GM12874 (cell line): ENCODE measurements at regions not wholly inside any gene's neighbourhood (a gene's known extent, or its start where the extent isn't known, plus 50 kb on each side); places are given as distances from the start of the nearest gene placed in this dataset.

Experiments
- TF ChIP-seq, protein P1 (sequence below): IDR thresholded peaks from 2 replicates; pipeline ENCODE4 v1.5.1; 2011; ENCODE audit warnings: low read depth, mild to moderate bottlenecking, control low read depth, low read length, moderate library complexity; ENCODE audit not compliant: insufficient read depth

DNA sequence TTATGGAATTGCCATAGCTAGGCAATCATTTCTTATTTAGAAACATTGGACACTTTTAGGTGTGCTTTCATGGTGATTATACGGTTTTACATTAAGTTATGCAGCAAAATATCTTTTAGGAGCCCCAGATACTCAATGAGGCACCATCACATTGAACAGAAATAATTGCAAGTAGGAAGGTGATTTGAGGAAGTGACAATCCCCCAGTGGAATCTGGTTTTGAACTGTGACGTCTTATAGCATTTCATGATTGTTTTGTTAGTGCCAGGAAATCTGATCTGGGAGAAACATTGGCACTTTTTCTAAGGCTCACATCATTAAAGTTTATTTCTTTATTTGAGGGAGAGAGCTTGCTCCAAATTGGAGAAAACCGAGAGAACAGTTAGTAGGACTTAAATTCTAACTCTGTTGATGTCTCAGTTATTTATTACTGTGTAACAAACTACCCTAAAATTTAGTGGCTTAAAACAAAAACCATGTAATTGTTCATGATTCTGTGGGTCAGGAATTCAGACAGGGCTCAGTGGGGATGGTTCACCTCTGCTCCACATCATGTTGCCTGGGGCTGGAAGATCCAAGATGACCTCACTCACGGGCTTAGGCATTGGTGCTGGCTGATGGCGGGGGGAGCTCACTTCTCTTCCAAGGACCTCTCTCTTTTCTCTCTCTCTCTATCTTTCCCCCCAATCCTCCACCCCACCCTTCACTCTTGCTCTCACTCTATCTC is 78.2 kb upstream of the STEAP1B start:
- TF ChIP-seq, protein P1, sequence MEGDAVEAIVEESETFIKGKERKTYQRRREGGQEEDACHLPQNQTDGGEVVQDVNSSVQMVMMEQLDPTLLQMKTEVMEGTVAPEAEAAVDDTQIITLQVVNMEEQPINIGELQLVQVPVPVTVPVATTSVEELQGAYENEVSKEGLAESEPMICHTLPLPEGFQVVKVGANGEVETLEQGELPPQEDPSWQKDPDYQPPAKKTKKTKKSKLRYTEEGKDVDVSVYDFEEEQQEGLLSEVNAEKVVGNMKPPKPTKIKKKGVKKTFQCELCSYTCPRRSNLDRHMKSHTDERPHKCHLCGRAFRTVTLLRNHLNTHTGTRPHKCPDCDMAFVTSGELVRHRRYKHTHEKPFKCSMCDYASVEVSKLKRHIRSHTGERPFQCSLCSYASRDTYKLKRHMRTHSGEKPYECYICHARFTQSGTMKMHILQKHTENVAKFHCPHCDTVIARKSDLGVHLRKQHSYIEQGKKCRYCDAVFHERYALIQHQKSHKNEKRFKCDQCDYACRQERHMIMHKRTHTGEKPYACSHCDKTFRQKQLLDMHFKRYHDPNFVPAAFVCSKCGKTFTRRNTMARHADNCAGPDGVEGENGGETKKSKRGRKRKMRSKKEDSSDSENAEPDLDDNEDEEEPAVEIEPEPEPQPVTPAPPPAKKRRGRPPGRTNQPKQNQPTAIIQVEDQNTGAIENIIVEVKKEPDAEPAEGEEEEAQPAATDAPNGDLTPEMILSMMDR = no peak

DNA sequence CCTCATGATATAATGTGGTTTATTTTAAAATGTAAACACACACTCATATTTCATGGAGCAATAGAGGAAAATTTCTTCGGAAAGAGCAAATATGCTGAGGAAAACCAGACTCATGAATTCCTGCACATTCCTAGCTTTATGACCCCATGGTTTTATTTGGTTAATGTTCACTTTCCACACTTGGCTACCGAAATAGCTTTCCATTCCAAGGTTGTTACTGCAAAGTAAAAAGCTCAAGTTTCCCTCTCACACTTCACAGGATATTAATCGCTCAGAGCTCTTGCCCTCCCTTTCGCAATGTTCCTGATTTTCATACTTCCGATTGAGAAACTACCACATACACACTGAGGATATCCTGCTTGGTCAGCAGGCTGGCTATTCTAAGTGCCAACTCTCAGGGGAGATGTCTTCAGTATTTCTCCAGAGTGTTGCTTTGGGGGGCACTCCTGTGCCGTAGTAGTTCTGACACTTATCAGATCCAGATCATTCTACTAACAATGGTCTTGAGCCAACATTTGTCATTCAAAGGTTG is 77.5 kb upstream of the STEAP1B start:
- TF ChIP-seq, protein P1 = no peak

DNA sequence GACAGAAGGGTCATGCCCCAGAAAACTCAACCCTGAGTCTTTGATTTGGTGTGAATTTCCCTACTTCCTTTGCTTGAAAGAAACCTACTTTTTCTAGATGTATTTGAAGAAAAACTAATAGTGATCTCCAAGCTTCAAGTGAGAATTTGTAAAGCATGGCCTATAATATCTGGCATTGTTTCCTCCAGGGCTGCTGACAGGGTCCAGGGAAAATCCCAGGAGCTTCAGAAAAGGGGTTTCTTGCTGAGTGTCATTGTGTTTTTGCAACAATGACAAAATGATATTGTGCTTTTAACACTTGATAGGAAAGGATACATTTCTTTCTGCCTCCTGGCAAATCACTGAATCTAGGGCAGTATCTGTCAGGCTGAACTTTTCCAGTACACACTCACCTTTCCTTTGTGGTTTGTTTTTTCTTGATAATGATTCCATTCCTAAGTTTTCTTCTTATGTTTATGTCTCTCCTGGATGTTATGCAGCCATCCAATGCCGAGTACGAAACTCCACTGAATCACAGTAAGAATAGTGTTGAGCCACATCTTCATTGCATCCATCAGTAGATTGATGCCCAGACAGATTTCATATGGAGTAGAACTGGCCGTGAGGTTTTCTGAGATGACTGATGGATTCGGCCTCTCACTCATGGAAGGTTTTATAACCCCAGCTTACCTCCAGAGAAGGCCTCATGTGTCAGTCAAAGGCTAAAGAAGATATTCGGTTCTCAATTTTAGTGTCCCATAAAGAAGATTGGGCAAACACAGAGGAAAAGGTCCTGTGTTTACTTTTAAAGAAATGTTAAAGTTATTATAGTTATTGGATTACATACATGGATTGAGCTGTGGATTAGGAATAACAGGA is 76.9 kb upstream of the STEAP1B start:
- TF ChIP-seq, protein P1 = no peak

DNA sequence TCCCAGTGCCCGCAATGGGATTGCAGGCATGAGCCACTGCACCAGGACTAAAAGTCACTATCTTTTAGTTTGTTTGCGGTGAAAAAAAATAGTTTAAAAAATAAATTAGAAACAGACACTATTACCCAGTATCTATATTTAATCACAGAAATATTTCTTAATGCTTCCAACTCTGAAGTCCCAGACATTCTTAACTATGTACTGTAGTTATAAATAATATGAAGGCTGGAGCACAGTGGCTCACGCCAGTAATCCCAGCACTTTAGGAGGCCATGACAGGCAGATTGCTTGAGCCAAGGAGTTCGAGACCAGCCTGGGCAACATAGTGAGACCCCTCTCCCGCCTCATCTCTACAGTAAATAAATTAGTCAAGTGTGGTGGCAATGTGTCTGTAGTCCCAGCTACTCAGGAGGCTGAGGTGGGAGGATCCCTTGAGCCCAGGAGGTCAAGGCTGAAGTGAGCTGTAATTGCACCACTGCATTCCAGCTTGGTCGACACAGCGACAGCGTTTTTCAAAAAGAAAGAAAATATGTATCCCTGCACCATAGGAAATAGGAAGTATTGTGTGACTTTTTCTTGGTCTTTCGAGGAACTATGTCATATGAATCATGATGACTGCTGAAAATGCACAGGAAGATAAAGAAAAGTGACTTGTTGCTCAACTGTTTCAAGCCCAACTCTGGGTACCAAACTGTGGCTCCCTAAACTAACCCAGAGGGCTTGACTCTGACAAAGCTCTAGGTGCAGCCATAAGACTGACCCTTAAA is 74.9 kb upstream of the STEAP1B start:
- TF ChIP-seq, protein P1 = no peak

DNA sequence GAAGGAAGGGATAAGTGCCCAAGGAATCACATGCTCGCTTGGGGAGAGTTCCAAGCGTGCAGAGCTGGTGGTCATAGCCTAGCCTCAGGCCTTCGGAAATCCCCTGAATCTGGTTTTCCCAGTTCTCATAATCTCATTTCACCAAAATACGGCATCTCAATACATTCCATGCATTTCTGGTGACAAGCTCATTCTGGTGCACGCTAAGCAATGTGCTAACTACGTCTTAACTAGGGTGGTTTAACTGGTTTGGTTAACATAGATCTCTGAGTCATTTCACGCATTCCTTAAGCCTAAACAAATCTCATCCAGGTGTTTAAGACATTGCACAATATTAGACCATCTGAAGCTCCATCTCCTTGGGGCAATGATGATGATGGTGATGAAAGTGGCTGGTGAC is 72.9 kb upstream of the STEAP1B start:
- TF ChIP-seq, protein P1 = no peak

DNA sequence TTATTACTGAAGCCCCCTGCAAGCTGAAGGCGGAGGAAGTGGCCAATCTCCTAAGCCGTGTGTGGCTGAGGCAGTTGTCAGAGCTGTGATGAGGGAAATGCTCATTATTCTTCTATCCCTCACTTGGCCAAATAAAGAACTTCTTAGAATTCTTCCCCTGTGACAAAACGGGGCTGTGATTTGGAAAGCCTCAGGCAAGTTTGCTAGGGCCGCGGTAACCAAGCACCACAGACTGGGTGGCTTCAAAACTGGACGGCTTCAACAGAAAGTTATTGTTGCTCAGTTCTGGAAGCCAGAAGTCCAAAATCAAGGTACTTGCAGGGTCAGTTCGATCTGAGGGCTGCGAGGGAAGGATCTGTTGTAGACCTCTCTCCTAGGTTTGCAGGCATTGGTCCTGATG is 72.3 kb upstream of the STEAP1B start:
- TF ChIP-seq, protein P1 = no peak

DNA sequence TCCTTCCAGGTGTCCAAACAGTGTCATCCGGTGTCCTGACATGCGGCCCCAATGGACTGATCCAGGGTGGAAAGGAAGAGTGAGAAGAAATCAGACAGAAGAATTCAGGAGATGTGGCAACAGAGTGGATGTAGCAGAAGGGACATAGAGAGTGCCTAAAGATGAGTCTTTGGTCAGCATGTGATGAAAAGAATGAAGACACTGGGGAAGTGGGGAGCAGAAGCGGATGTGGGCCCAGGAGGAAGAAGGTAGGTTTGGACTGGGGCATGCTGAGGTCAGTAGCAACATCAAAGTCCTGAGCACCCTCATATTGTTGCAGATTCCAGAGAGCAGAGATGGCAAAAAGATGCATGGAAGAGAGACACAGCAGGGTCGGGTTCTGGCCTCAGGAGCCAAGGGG is 71.8 kb upstream of the STEAP1B start:
- TF ChIP-seq, protein P1 = no peak
